Keratinocyte (primary cell): ENCODE measurements at regions not wholly inside any gene's neighbourhood (a gene's known extent, or its start where the extent isn't known, plus 50 kb on each side); places are given as distances from the start of the nearest gene placed in this dataset.

Source experiments
- DNase-seq: peaks from one replicate; pipeline ENCODE4 v3.0.0-alpha.2; 2011; ENCODE audit warnings: low read depth, missing footprints, low spot score
- FAIRE-seq: peaks from 2 replicates; lab custom pipeline; 2011; peaks lifted over from hg19 to GRCh38; lab: Jason Lieb, UNC
- H2AFZ ChIP-seq: 2 replicates; pipeline ENCODE4 v1.6.0; 2012; ENCODE audit warnings: low read length, control low read depth, inconsistent platforms; ENCODE audit not compliant: control insufficient read depth
- H3K27ac ChIP-seq: 2 replicates; pipeline ENCODE4 v1.5.1; 2011; ENCODE audit warnings: low read length; ENCODE audit not compliant: control insufficient read depth, insufficient read depth
- H3K27me3 ChIP-seq: 3 replicates; pipeline ENCODE4 v1.6.0; 2011; ENCODE audit warnings: low read length; ENCODE audit not compliant: control insufficient read depth, insufficient read depth; ENCODE audit errors: extremely low read depth
- H3K36me3 ChIP-seq, 2 experiments: 2 replicates in 1 of 2; 3 replicates in 1 of 2; pipeline ENCODE4 v1.5.1; 2011; ENCODE audit warnings: low read length in 2 of 2, mild to moderate bottlenecking in 1 of 2; ENCODE audit not compliant: control insufficient read depth in 2 of 2, insufficient read depth in 2 of 2; ENCODE audit errors: extremely low read depth in 1 of 2
- H3K4me1 ChIP-seq: 3 replicates; pipeline ENCODE4 v1.5.1; 2011; ENCODE audit warnings: low read length; ENCODE audit not compliant: control insufficient read depth, insufficient read depth; ENCODE audit errors: extremely low read depth
- H3K4me2 ChIP-seq: 3 replicates; pipeline ENCODE4 v1.6.0; 2011; ENCODE audit warnings: low read depth, low read length; ENCODE audit not compliant: control insufficient read depth, insufficient read depth; ENCODE audit errors: extremely low read depth
- H3K4me3 ChIP-seq, 3 experiments: fragments of 200-600 bp in 1 of 3; sonication (generic) in 1 of 3; 2 replicates in 2 of 3; 3 replicates in 1 of 3; pipeline ENCODE4 v1.5.1; 2011 to 2016; ENCODE audit warnings: low read length in 3 of 3, mild to moderate bottlenecking in 3 of 3, control low read depth in 2 of 3, inconsistent platforms in 1 of 3, low read depth in 1 of 3, mixed read lengths in 1 of 3, mixed run types in 1 of 3, moderate library complexity in 1 of 3; ENCODE audit not compliant: control insufficient read depth in 2 of 3, insufficient read depth in 2 of 3; ENCODE audit errors: extremely low read depth in 1 of 3
- H3K79me2 ChIP-seq: 2 replicates; pipeline ENCODE4 v1.6.0; 2012; ENCODE audit warnings: low read length; ENCODE audit not compliant: control insufficient read depth, insufficient read depth
- H3K9ac ChIP-seq: 3 replicates; pipeline ENCODE4 v1.6.0; 2011; ENCODE audit warnings: low read length; ENCODE audit not compliant: control insufficient read depth, insufficient read depth; ENCODE audit errors: extremely low read depth
- H3K9me1 ChIP-seq: 3 replicates; pipeline ENCODE4 v1.6.0; 2011; ENCODE audit warnings: low read length; ENCODE audit not compliant: control insufficient read depth, insufficient read depth; ENCODE audit errors: extremely low read depth
- H3K9me3 ChIP-seq: 2 replicates; pipeline ENCODE4 v1.5.1; 2012; ENCODE audit warnings: low read depth, low read length; ENCODE audit not compliant: control insufficient read depth
- H4K20me1 ChIP-seq: 3 replicates; pipeline ENCODE4 v1.6.0; 2011; ENCODE audit warnings: low read length; ENCODE audit not compliant: control insufficient read depth, insufficient read depth; ENCODE audit errors: extremely low read depth
- EZH2 ChIP-seq: IDR thresholded peaks from one replicate; pipeline ENCODE4 v1.6.1; 2012; ENCODE audit warnings: inconsistent platforms, mild to moderate bottlenecking, low read length, moderate library complexity
- dilution Hi-C: fragments of 300-500 bp; cut with MboI; formaldehyde crosslinking; loops from one replicate; pipeline ENCODE4 v1.7.0; 2020; ENCODE audit warnings: low sequenced_read_pairs; ENCODE audit not compliant: extremely low pct_ligation_motif_present
- TF ChIP-seq, protein P1 (sequence below), 3 experiments: IDR thresholded peaks in 1 of 3; conservative IDR thresholded peaks in 1 of 3; optimal IDR thresholded peaks in 1 of 3; 2 replicates in 2 of 3; 3 replicates in 1 of 3; pipeline versions ENCODE3 to v1.5.1; 2011; ENCODE audit warnings: low read length in 3 of 3, mild to moderate bottlenecking in 3 of 3, moderate library complexity in 2 of 3, control low read depth in 1 of 3, inconsistent platforms in 1 of 3; ENCODE audit not compliant: insufficient read depth in 2 of 3; ENCODE audit errors: extremely low read depth in 1 of 3

GRCh38 chr2:122174061-122174460 lies 418.6 kb downstream of the TSN start:
- Histone ChIP-seq H3K4me2 (no peak overlapping the region), H3K9me3 (no peaks in the 10 kb centered on the region), H3K9ac (no peak overlapping the region), H3K27me3 (no peaks in the 10 kb centered on the region), H3K9me1 (no peaks in the 10 kb centered on the region), H3K4me1 (no peaks in the 10 kb centered on the region), H4K20me1 (no peaks in the 10 kb centered on the region), H3K4me3 (no peak overlapping the region), H3K79me2 (no peaks in the 10 kb centered on the region), H3K36me3 (no peaks in the 10 kb centered on the region), H3K27ac (no peak overlapping the region), H2AFZ (no peak overlapping the region)
- dilution Hi-C loops, result no loop called here
- TF ChIP-seq EZH2, result no peak
- TF ChIP-seq, protein P1, sequence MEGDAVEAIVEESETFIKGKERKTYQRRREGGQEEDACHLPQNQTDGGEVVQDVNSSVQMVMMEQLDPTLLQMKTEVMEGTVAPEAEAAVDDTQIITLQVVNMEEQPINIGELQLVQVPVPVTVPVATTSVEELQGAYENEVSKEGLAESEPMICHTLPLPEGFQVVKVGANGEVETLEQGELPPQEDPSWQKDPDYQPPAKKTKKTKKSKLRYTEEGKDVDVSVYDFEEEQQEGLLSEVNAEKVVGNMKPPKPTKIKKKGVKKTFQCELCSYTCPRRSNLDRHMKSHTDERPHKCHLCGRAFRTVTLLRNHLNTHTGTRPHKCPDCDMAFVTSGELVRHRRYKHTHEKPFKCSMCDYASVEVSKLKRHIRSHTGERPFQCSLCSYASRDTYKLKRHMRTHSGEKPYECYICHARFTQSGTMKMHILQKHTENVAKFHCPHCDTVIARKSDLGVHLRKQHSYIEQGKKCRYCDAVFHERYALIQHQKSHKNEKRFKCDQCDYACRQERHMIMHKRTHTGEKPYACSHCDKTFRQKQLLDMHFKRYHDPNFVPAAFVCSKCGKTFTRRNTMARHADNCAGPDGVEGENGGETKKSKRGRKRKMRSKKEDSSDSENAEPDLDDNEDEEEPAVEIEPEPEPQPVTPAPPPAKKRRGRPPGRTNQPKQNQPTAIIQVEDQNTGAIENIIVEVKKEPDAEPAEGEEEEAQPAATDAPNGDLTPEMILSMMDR (optimal IDR thresholded peaks at IDR 0.05 in 1 of 3, IDR thresholded peaks at IDR 0.05 in 1 of 3, conservative IDR thresholded peaks at IDR 0.05 in 1 of 3; ENCODE audit: extremely low read depth in 1 of 3, insufficient read depth in 2 of 3, low read length in 3 of 3), result no peak
- DNase-seq, result no peak
- no peak for FAIRE-seq

DNA sequence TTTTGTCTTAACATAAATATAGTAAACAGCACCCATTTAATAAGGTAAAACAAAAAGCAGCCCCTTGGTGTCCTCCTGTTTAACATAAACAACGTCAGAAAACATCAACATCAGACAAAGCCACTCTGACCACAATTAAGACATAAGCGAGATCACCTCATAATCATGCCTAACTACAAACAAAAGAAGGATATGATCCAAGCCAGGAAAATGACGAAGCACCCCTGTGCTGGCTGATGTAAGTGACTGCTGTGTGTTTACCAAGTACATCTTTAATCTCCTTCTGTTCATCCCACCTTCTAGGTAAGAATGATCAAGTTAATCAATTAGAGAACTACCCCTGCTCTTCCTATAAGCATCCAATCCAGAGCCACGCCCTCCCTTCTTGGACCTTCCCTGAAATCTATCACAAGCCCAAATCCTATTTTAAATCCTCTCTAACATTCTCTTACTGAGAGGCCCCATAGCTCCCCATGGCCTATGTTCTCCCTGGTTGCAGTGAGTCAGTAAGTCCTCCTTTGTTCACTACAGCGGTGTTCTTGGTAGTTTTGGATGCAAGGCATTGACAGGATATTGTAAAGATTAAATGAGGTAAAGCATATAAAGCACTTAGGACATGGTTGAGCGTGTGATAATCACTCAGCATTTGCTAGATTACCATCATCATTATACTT lies 424.2 kb downstream of the TSN start:
- H3K9me1 ChIP-seq, result no peaks in the 10 kb centered on the region
- no peak for TF ChIP-seq EZH2
- TF ChIP-seq, protein P1 (optimal IDR thresholded peaks at IDR 0.05 in 1 of 3, IDR thresholded peaks at IDR 0.05 in 1 of 3, conservative IDR thresholded peaks at IDR 0.05 in 1 of 3; ENCODE audit: extremely low read depth in 1 of 3, insufficient read depth in 2 of 3, low read length in 3 of 3), result no peak
- no peaks in the 10 kb centered on the region for H3K27me3 ChIP-seq

More for the DNA sequence above, 424.2 kb downstream of the TSN start:
- Histone ChIP-seq H4K20me1 (no peaks in the 10 kb centered on the region), H3K4me2 (no peak overlapping the region), H3K4me3 (no peak overlapping the region), H3K36me3 (no peaks in the 10 kb centered on the region), H3K4me1 (no peaks in the 10 kb centered on the region), H3K27ac (no peak overlapping the region), H2AFZ (no peak overlapping the region), H3K79me2 (no peaks in the 10 kb centered on the region), H3K9ac (no peak overlapping the region), H3K9me3 (no peaks in the 10 kb centered on the region)
- dilution Hi-C loops, result no loop called here
- DNase-seq (no peak), FAIRE-seq (no peak)
